ENCODE measurements at regions not wholly inside any gene's neighbourhood (a gene's known extent, or its start where the extent isn't known, plus 50 kb on each side); places are given as distances from the start of the nearest gene placed in this dataset.

GRCh38 chr4:20445933-20446723 is 194.4 kb downstream of the SLIT2 start:
- TF ChIP-seq CTCF (IDR thresholded peaks at IDR 0.05) (no peak), POLR2A (IDR thresholded peaks at IDR 0.05) (no peak)
